Upper lobe of left lung (tissue), 4 donors: ENCODE measurements at regions not wholly inside any gene's neighbourhood (a gene's known extent, or its start where the extent isn't known, plus 50 kb on each side); places are given as distances from the start of the nearest gene placed in this dataset.

Source experiments
- CTCF ChIP-seq, 6 experiments: fragments of 450-650 bp in 4 of 6; fragments of 200-600 bp in 2 of 6; sonication (generic) in 2 of 6; IDR thresholded peaks; one replicate each; pipeline ENCODE4 v1.5.1; 2016 to 2019; ENCODE audit warnings: antibody characterized with exemption in 6 of 6
- POLR2A ChIP-seq, 4 donors: fragments of 450-650 bp; IDR thresholded peaks; one replicate each; pipeline ENCODE4 v1.5.1; 2016 to 2017; ENCODE audit warnings: antibody characterized with exemption in 4 of 4, mild to moderate bottlenecking in 2 of 4
- POLR2AphosphoS5 ChIP-seq, 2 donors: sonication (generic); formaldehyde crosslinking; IDR thresholded peaks; one replicate each; pipeline ENCODE4 v1.5.1; 2017; ENCODE audit warnings: antibody characterized with exemption in 2 of 2

- TF ChIP-seq CTCF (IDR thresholded peaks at IDR 0.05) = no peak
- TF ChIP-seq POLR2A (IDR thresholded peaks at IDR 0.05) = no peak
- TF ChIP-seq POLR2AphosphoS5 (IDR thresholded peaks at IDR 0.05) = no peak
These were observed 244.4 kb downstream of the DEPDC1B start for GRCh38 chr5:60455589-60455988.
